Osteocyte (in vitro differentiated cells): ENCODE measurements at regions not wholly inside any gene's neighbourhood (a gene's known extent, or its start where the extent isn't known, plus 50 kb on each side); places are given as distances from the start of the nearest gene placed in this dataset.

Experiments used
- DNase-seq: peaks from one replicate; pipeline ENCODE4 v3.0.0; 2021; ENCODE audit warnings: mixed read lengths; ENCODE audit not compliant: unreplicated experiment; ENCODE audit errors: extremely low spot score
- H3K27ac Mint-ChIP-seq: one replicate; pipeline ENCODE4 v1.8.0; 2021; ENCODE audit warnings: mild to moderate bottlenecking, mixed read lengths; ENCODE audit not compliant: unreplicated experiment
- H3K27me3 Mint-ChIP-seq: one replicate; pipeline ENCODE4 v1.8.0; 2021; ENCODE audit warnings: mixed read lengths; ENCODE audit not compliant: unreplicated experiment
- H3K36me3 Mint-ChIP-seq: one replicate; pipeline ENCODE4 v1.8.0; 2021; ENCODE audit warnings: mixed read lengths; ENCODE audit not compliant: unreplicated experiment
- H3K4me1 Mint-ChIP-seq: one replicate; pipeline ENCODE4 v1.8.0; 2021; ENCODE audit warnings: mixed read lengths; ENCODE audit not compliant: unreplicated experiment
- H3K4me3 Mint-ChIP-seq: one replicate; pipeline ENCODE4 v1.8.0; 2021; ENCODE audit warnings: mild to moderate bottlenecking, moderate library complexity, mixed read lengths; ENCODE audit not compliant: unreplicated experiment
- H3K9me3 Mint-ChIP-seq: one replicate; pipeline ENCODE4 v1.8.0; 2021; ENCODE audit warnings: mixed read lengths; ENCODE audit not compliant: unreplicated experiment
- CTCF ChIP-seq: fragments of 200-600 bp; sonication (generic); IDR thresholded peaks from 2 replicates; pipeline ENCODE4 v1.5.0; 2021; ENCODE audit warnings: antibody characterized with exemption, mild to moderate bottlenecking, moderate library complexity

- TF ChIP-seq CTCF: no peak
- peaks cover 20% of the 10 kb centered on the region for H3K4me1 Mint-ChIP-seq
- no peak overlapping the region for H3K27ac Mint-ChIP-seq
- no peak for DNase-seq
- no peaks in the 10 kb centered on the region for H3K36me3 Mint-ChIP-seq
- no peak overlapping the region for H3K4me3 Mint-ChIP-seq
- peaks cover 7% of the 10 kb centered on the region for H3K9me3 Mint-ChIP-seq
- H3K27me3 Mint-ChIP-seq: no peaks in the 10 kb centered on the region
Measured at GRCh38 chr6:56382416-56382940, 135.1 kb upstream of the COL21A1 start.

- peaks cover 7% of the 10 kb centered on the region for H3K9me3 Mint-ChIP-seq
- no peak overlapping the region for H3K4me3 Mint-ChIP-seq
- no peak overlapping the region for H3K27ac Mint-ChIP-seq
- H3K27me3 Mint-ChIP-seq: no peaks in the 10 kb centered on the region
- H3K36me3 Mint-ChIP-seq: no peaks in the 10 kb centered on the region
- H3K4me1 Mint-ChIP-seq: peaks cover 23% of the 10 kb centered on the region
- no peak for DNase-seq
- no peak for TF ChIP-seq CTCF
Measured at GRCh38 chr6:56381801-56382251, 134.4 kb upstream of the COL21A1 start.

- no peak overlapping the region for H3K4me3 Mint-ChIP-seq
- no peak for TF ChIP-seq CTCF
- no peaks in the 10 kb centered on the region for H3K36me3 Mint-ChIP-seq
- DNase-seq: no peak
- H3K27ac Mint-ChIP-seq: no peak overlapping the region
- H3K4me1 Mint-ChIP-seq: peaks cover 34% of the 10 kb centered on the region
- H3K27me3 Mint-ChIP-seq: no peaks in the 10 kb centered on the region
- peaks cover 7% of the 10 kb centered on the region for H3K9me3 Mint-ChIP-seq
Measured at GRCh38 chr6:56380476-56380875, 133.1 kb upstream of the COL21A1 start.

GRCh38 chr6:56378966-56379585 is 131.7 kb upstream of the COL21A1 start:
- H3K27ac Mint-ChIP-seq: no peak overlapping the region
- no peaks in the 10 kb centered on the region for H3K27me3 Mint-ChIP-seq
- no peak for DNase-seq
- peaks cover 35% of the 10 kb centered on the region for H3K4me1 Mint-ChIP-seq
- no peak overlapping the region for H3K4me3 Mint-ChIP-seq
- peaks cover 7% of the 10 kb centered on the region for H3K9me3 Mint-ChIP-seq
- no peak for TF ChIP-seq CTCF
- no peaks in the 10 kb centered on the region for H3K36me3 Mint-ChIP-seq

GRCh38 chr6:56378507-56378906 is 131.1 kb upstream of the COL21A1 start:
- Mint-ChIP-seq H3K27ac (no peak overlapping the region), H3K4me1 (peaks cover 34% of the 10 kb centered on the region)

More at GRCh38 chr6:56378507-56378906, 131.1 kb upstream of the COL21A1 start:
- no peaks in the 10 kb centered on the region for H3K27me3 Mint-ChIP-seq
- H3K36me3 Mint-ChIP-seq: no peaks in the 10 kb centered on the region
- H3K4me3 Mint-ChIP-seq: no peak overlapping the region
- TF ChIP-seq CTCF: no peak
- no peak for DNase-seq
- H3K9me3 Mint-ChIP-seq: peaks cover 7% of the 10 kb centered on the region
